MCF 10A (cell line): ENCODE measurements at regions not wholly inside any gene's neighbourhood (a gene's known extent, or its start where the extent isn't known, plus 50 kb on each side); places are given as distances from the start of the nearest gene placed in this dataset.

ENCODE experiments used
- BruUV-seq: library from RNA; stranded (reverse); fragments of 400-500 nt; replicated peaks from 2 replicates; lab custom pipeline; 2021; lab: Mats Ljungman, UMichigan
- CTCF ChIA-PET: fragments of 300-600 bp; sonication (Branson Sonifier 250); formaldehyde crosslinking; extraction: SDS; loops from one replicate; lab custom pipeline; 2021; ENCODE audit warnings: antibody characterized with exemption, inconsistent platforms; lab: Yijun Ruan, JAX
- POLR2A ChIA-PET: fragments of 300-600, 350-650 bp; sonication (Branson Sonifier 250); formaldehyde crosslinking; extraction: SDS; loops from one replicate; lab custom pipeline; 2020; ENCODE audit warnings: antibody characterized with exemption, inconsistent platforms; lab: Yijun Ruan, JAX
- DNase-seq: peaks from one replicate; pipeline ENCODE4 v3.0.0-alpha.2; 2018; ENCODE audit not compliant: unreplicated experiment
- H3K27ac Mint-ChIP-seq: one replicate; pipeline ENCODE4 v1.8.0; 2022; ENCODE audit warnings: mild to moderate bottlenecking, low read depth, mixed read lengths; ENCODE audit not compliant: unreplicated experiment
- H3K27me3 Mint-ChIP-seq: one replicate; pipeline ENCODE4 v1.8.0; 2022; ENCODE audit warnings: mixed read lengths; ENCODE audit not compliant: insufficient read depth, unreplicated experiment
- H3K36me3 Mint-ChIP-seq: one replicate; pipeline ENCODE4 v1.8.0; 2022; ENCODE audit warnings: mild to moderate bottlenecking, moderate library complexity, mixed read lengths; ENCODE audit not compliant: insufficient read depth, unreplicated experiment
- H3K4me1 Mint-ChIP-seq: one replicate; pipeline ENCODE4 v1.8.0; 2022; ENCODE audit warnings: mixed read lengths; ENCODE audit not compliant: insufficient read depth, unreplicated experiment
- H3K4me3 Mint-ChIP-seq: one replicate; pipeline ENCODE4 v1.8.0; 2022; ENCODE audit warnings: mild to moderate bottlenecking, moderate library complexity, mixed read lengths; ENCODE audit not compliant: unreplicated experiment
- H3K9me3 Mint-ChIP-seq: one replicate; pipeline ENCODE4 v1.8.0; 2022; ENCODE audit warnings: mixed read lengths; ENCODE audit not compliant: unreplicated experiment
- intact Hi-C: fragments of 100-400 bp; cut with micrococcal nuclease; formaldehyde crosslinking; loops from 2 replicates; pipeline ENCODE4 v1.14.1; 2022
- TF ChIP-seq, protein P1 (sequence below): fragments of 200-600 bp; IDR thresholded peaks from one replicate; pipeline ENCODE4 v1.8.0; 2022; ENCODE audit warnings: antibody characterized with exemption, mild to moderate bottlenecking; ENCODE audit not compliant: unreplicated experiment

DNA sequence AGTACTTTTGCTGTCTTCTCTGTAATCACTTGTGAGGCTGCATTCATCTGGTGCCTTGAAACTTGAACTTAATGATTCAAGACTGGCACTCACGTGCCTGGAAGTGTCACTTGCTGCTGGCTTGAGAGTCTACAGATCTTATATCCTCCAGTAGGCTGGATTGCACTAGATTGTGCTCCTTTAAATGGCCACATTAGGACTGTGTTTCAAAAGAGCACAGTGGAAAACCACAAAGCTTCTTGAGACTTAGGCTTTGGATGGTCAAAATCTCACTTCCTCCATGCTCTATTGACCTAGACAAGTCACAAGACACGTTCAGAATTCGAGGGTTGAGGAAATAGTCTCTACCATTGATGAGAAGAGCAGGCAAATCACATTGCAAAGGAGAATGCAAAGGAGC is 1278.8 kb upstream of the MIR17HG start:
- ChIA-PET POLR2A (no interaction called here), CTCF (interaction anchor here (0.5 to 0.9 kb wide), 2 partner anchors 20 to 1669 kb away, joined by 3 read pairs; no protein-coding TSS in a partner anchor)
- no peaks in the 10 kb centered on the region for H3K27me3 Mint-ChIP-seq
- no peak overlapping the region for H3K4me3 Mint-ChIP-seq
- TF ChIP-seq, protein P1, sequence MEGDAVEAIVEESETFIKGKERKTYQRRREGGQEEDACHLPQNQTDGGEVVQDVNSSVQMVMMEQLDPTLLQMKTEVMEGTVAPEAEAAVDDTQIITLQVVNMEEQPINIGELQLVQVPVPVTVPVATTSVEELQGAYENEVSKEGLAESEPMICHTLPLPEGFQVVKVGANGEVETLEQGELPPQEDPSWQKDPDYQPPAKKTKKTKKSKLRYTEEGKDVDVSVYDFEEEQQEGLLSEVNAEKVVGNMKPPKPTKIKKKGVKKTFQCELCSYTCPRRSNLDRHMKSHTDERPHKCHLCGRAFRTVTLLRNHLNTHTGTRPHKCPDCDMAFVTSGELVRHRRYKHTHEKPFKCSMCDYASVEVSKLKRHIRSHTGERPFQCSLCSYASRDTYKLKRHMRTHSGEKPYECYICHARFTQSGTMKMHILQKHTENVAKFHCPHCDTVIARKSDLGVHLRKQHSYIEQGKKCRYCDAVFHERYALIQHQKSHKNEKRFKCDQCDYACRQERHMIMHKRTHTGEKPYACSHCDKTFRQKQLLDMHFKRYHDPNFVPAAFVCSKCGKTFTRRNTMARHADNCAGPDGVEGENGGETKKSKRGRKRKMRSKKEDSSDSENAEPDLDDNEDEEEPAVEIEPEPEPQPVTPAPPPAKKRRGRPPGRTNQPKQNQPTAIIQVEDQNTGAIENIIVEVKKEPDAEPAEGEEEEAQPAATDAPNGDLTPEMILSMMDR, result no peak
- no peak overlapping the region for H3K27ac Mint-ChIP-seq
- H3K4me1 Mint-ChIP-seq, result no peaks in the 10 kb centered on the region
- no TSS peak for BruUV-seq
- H3K9me3 Mint-ChIP-seq, result no peaks in the 10 kb centered on the region
- no peaks in the 10 kb centered on the region for H3K36me3 Mint-ChIP-seq
- no peak for DNase-seq
- intact Hi-C loops, result no loop called here

GRCh38 chr13:90070362-90070761 is 1277.1 kb upstream of the MIR17HG start:
- BruUV-seq, result no TSS peak
- intact Hi-C loops, result no loop called here
- no peaks in the 10 kb centered on the region for H3K9me3 Mint-ChIP-seq
- H3K27me3 Mint-ChIP-seq, result no peaks in the 10 kb centered on the region
- TF ChIP-seq, protein P1, result no peak
- ChIA-PET POLR2A (interaction anchor here (0.6 kb wide), 1 partner anchor 548 kb away, joined by 3 read pairs; no protein-coding TSS in a partner anchor), CTCF (no interaction called here)
- H3K27ac Mint-ChIP-seq, result no peak overlapping the region
- H3K4me3 Mint-ChIP-seq, result no peak overlapping the region
- DNase-seq, result peak; percentile 4
- no peaks in the 10 kb centered on the region for H3K4me1 Mint-ChIP-seq
- no peaks in the 10 kb centered on the region for H3K36me3 Mint-ChIP-seq

- Mint-ChIP-seq H3K27me3 (no peaks in the 10 kb centered on the region), H3K36me3 (no peaks in the 10 kb centered on the region), H3K4me1 (no peaks in the 10 kb centered on the region), H3K9me3 (no peaks in the 10 kb centered on the region), H3K27ac (no peak overlapping the region), H3K4me3 (no peak overlapping the region)
- ChIA-PET POLR2A (interaction anchor here (0.6 kb wide), 1 partner anchor 548 kb away, joined by 3 read pairs; no protein-coding TSS in a partner anchor), CTCF (interaction anchor here (0.6 kb wide), 1 partner anchor 182 kb away, joined by 4 read pairs; no protein-coding TSS in a partner anchor)
- intact Hi-C loops, result no loop called here
- TF ChIP-seq, protein P1, result no peak
- BruUV-seq, result no TSS peak
- no peak for DNase-seq
Measured at GRCh38 chr13:90070837-90071525, 1276.5 kb upstream of the MIR17HG start.

- Mint-ChIP-seq H3K4me3 (no peak overlapping the region), H3K9me3 (no peaks in the 10 kb centered on the region), H3K36me3 (no peaks in the 10 kb centered on the region), H3K4me1 (no peaks in the 10 kb centered on the region), H3K27ac (no peak overlapping the region), H3K27me3 (no peaks in the 10 kb centered on the region)
- TF ChIP-seq, protein P1, result no peak
- DNase-seq, result no peak
- CTCF ChIA-PET, result no interaction called here
- BruUV-seq, result no TSS peak
- POLR2A ChIA-PET, result no interaction called here
- intact Hi-C loops, result no loop called here
Measured at GRCh38 chr13:90084684-90085290, 1262.7 kb upstream of the MIR17HG start.
